ENCODE measurements at regions not wholly inside any gene's neighbourhood (a gene's known extent, or its start where the extent isn't known, plus 50 kb on each side); places are given as distances from the start of the nearest gene placed in this dataset.

DNA sequence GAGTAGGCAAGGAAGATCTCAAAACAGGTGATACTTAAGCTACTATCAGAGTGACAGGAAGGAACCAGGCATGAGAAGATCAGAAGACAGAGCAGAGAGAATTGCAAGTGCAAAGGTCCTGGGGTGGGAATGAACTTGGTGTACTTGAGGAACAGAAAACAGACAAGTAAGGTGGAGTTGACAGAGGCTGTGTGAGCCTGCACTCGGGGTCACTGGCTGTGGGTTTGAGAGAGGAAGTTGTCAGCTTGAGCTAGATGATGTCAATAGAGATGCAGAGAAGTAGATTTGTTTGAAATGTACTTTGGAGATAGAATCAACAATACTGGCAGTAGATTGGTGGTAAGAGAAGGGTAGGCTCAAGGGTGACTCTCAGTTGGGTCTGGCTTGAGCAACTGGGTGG, 209.5 kb downstream of the CLIC5 start:
- TF ChIP-seq EZH2 (IDR thresholded peaks at IDR 0.05; ENCODE audit: low read length): no peak
- TF ChIP-seq, protein P1, sequence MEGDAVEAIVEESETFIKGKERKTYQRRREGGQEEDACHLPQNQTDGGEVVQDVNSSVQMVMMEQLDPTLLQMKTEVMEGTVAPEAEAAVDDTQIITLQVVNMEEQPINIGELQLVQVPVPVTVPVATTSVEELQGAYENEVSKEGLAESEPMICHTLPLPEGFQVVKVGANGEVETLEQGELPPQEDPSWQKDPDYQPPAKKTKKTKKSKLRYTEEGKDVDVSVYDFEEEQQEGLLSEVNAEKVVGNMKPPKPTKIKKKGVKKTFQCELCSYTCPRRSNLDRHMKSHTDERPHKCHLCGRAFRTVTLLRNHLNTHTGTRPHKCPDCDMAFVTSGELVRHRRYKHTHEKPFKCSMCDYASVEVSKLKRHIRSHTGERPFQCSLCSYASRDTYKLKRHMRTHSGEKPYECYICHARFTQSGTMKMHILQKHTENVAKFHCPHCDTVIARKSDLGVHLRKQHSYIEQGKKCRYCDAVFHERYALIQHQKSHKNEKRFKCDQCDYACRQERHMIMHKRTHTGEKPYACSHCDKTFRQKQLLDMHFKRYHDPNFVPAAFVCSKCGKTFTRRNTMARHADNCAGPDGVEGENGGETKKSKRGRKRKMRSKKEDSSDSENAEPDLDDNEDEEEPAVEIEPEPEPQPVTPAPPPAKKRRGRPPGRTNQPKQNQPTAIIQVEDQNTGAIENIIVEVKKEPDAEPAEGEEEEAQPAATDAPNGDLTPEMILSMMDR (optimal IDR thresholded peaks at IDR 0.05 in 1 of 3, IDR thresholded peaks at IDR 0.05 in 1 of 3, conservative IDR thresholded peaks at IDR 0.05 in 1 of 3; ENCODE audit: extremely low read depth in 1 of 3, insufficient read depth in 2 of 3, low read length in 3 of 3): no peak
- Histone ChIP-seq H3K79me2 (ENCODE audit: control insufficient read depth, insufficient read depth, low read length) (no peaks in the 10 kb centered on the region), H3K27ac (ENCODE audit: control insufficient read depth, insufficient read depth, low read length) (no peak overlapping the region), H3K9me1 (ENCODE audit: control insufficient read depth, extremely low read depth, insufficient read depth, low read length) (no peaks in the 10 kb centered on the region), H3K27me3 (ENCODE audit: control insufficient read depth, extremely low read depth, insufficient read depth, low read length) (peaks cover 3% of the 10 kb centered on the region), H2AFZ (ENCODE audit: control insufficient read depth, low read length) (no peak overlapping the region), H3K4me1 (ENCODE audit: control insufficient read depth, extremely low read depth, insufficient read depth, low read length) (no peaks in the 10 kb centered on the region), H3K4me3 (ENCODE audit: control insufficient read depth in 2 of 3, extremely low read depth in 1 of 3, insufficient read depth in 2 of 3, low read depth in 1 of 3, low read length in 3 of 3) (no peak overlapping the region), H3K36me3 (ENCODE audit: control insufficient read depth in 2 of 2, extremely low read depth in 1 of 2, insufficient read depth in 2 of 2, low read length in 2 of 2) (no peaks in the 10 kb centered on the region), H3K9me3 (ENCODE audit: control insufficient read depth, low read depth, low read length) (no peaks in the 10 kb centered on the region), H3K4me2 (ENCODE audit: control insufficient read depth, extremely low read depth, insufficient read depth, low read depth, low read length) (no peak overlapping the region), H3K9ac (ENCODE audit: control insufficient read depth, extremely low read depth, insufficient read depth, low read length) (no peak overlapping the region), H4K20me1 (ENCODE audit: control insufficient read depth, extremely low read depth, insufficient read depth, low read length) (no peaks in the 10 kb centered on the region)
- no peak for FAIRE-seq
- dilution Hi-C loops (cut with MboI; ENCODE audit: extremely low pct_ligation_motif_present, low sequenced_read_pairs): no loop called here
- no peak for DNase-seq (ENCODE audit: low read depth, low spot score)

DNA sequence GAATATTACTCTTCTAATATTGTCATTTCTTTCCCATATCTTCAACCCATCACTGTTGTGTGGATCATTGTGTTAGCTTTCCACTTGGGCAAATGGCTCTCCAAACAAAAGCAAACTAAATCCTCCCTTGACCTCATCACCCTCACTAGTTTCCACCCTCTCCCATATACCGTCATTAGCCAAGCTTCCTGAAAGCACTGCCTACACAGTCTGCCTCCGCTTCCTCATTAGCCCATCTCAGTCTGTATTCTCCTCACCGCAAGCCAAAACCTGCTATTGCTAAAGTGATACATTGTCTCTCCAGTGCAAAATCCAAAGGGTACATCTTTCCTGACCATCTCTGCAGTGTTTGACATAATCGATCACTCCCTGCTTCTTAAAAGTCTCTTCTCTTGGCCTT, 212.6 kb downstream of the CLIC5 start:
- Histone ChIP-seq H3K9me3 (ENCODE audit: control insufficient read depth, low read depth, low read length) (no peaks in the 10 kb centered on the region), H3K79me2 (ENCODE audit: control insufficient read depth, insufficient read depth, low read length) (no peaks in the 10 kb centered on the region), H2AFZ (ENCODE audit: control insufficient read depth, low read length) (no peak overlapping the region), H3K4me3 (ENCODE audit: control insufficient read depth in 2 of 3, extremely low read depth in 1 of 3, insufficient read depth in 2 of 3, low read depth in 1 of 3, low read length in 3 of 3) (no peak overlapping the region), H4K20me1 (ENCODE audit: control insufficient read depth, extremely low read depth, insufficient read depth, low read length) (no peaks in the 10 kb centered on the region), H3K27me3 (ENCODE audit: control insufficient read depth, extremely low read depth, insufficient read depth, low read length) (peaks cover 3% of the 10 kb centered on the region), H3K9ac (ENCODE audit: control insufficient read depth, extremely low read depth, insufficient read depth, low read length) (no peak overlapping the region), H3K27ac (ENCODE audit: control insufficient read depth, insufficient read depth, low read length) (no peak overlapping the region), H3K4me1 (ENCODE audit: control insufficient read depth, extremely low read depth, insufficient read depth, low read length) (no peaks in the 10 kb centered on the region), H3K9me1 (ENCODE audit: control insufficient read depth, extremely low read depth, insufficient read depth, low read length) (no peaks in the 10 kb centered on the region), H3K4me2 (ENCODE audit: control insufficient read depth, extremely low read depth, insufficient read depth, low read depth, low read length) (no peak overlapping the region), H3K36me3 (ENCODE audit: control insufficient read depth in 2 of 2, extremely low read depth in 1 of 2, insufficient read depth in 2 of 2, low read length in 2 of 2) (no peaks in the 10 kb centered on the region)
- no peak for TF ChIP-seq EZH2 (IDR thresholded peaks at IDR 0.05; ENCODE audit: low read length)
- TF ChIP-seq, protein P1 (optimal IDR thresholded peaks at IDR 0.05 in 1 of 3, IDR thresholded peaks at IDR 0.05 in 1 of 3, conservative IDR thresholded peaks at IDR 0.05 in 1 of 3; ENCODE audit: extremely low read depth in 1 of 3, insufficient read depth in 2 of 3, low read length in 3 of 3): no peak
- DNase-seq (ENCODE audit: low read depth, low spot score) (no peak), FAIRE-seq (no peak)
- dilution Hi-C loops (cut with MboI; ENCODE audit: extremely low pct_ligation_motif_present, low sequenced_read_pairs): no loop called here
